Activated CD4-positive, alpha-beta T cell treated with anti-CD3 and anti-CD28 coated beads, Interleukin-2, amount 10 ng/mL, durations not matched to agents 7 days and 5 days (primary cell): ENCODE measurements at regions not wholly inside any gene's neighbourhood (a gene's known extent, or its start where the extent isn't known, plus 50 kb on each side); places are given as distances from the start of the nearest gene placed in this dataset.
"Not testable (repeated sequence)": the region's sequence is repeated elsewhere in the genome, so short reads cannot be mapped to it uniquely, and the experiment has no call there.

Experiments
- CTCF ChIA-PET: fragments of 350-600 bp; sonication (Branson Sonifier 250); formaldehyde crosslinking; loops from one replicate; lab custom pipeline; 2021; ENCODE audit warnings: antibody characterized with exemption; lab: Charles Lee
- POLR2A ChIA-PET: fragments of 350-600 bp; sonication (Branson Sonifier 250); formaldehyde crosslinking; loops from one replicate; lab custom pipeline; 2021; ENCODE audit warnings: antibody characterized with exemption; lab: Charles Lee
- DNase-seq: peaks from one replicate; pipeline ENCODE4 v3.0.0-alpha.2; 2020
- H3K27ac Mint-ChIP-seq: one replicate; pipeline ENCODE4 v1.8.0; 2021; ENCODE audit warnings: mild to moderate bottlenecking, moderate library complexity, mixed read lengths
- H3K27me3 Mint-ChIP-seq: one replicate; pipeline ENCODE4 v1.8.0; 2021; ENCODE audit warnings: mixed read lengths
- H3K36me3 Mint-ChIP-seq: one replicate; pipeline ENCODE4 v1.8.0; 2021; ENCODE audit warnings: low read depth, mixed read lengths
- H3K4me1 Mint-ChIP-seq: one replicate; pipeline ENCODE4 v1.8.0; 2021; ENCODE audit warnings: mixed read lengths
- H3K4me3 Mint-ChIP-seq: one replicate; pipeline ENCODE4 v1.8.0; 2021; ENCODE audit warnings: mild to moderate bottlenecking, moderate library complexity, mixed read lengths
- H3K9me3 Mint-ChIP-seq: one replicate; pipeline ENCODE4 v1.8.0; 2021; ENCODE audit warnings: mixed read lengths

DNA sequence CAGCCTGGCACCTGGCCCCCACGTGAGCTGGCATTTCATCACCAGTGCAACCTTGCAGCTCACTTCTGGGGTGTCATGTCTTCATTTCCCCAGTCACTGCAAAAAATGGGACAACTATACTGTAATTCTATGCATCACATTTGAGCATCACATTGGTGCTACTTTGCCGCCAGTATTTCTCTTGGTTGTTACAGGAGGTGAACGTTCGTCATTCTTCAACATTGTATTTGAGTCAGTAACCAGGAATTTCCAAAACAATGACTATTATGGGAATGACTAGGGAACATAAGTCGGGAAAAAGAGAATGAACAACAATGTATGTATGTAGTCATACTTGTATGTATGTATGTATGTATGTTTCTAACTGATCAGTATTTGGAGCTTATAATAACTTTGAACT is 1278.0 kb downstream of the EFNA5 start:
- no peak for DNase-seq
- no peaks in the 10 kb centered on the region for H3K4me1 Mint-ChIP-seq
- no peaks in the 10 kb centered on the region for H3K27me3 Mint-ChIP-seq
- no peak overlapping the region for H3K4me3 Mint-ChIP-seq
- CTCF ChIA-PET, result no interaction called here
- no peaks in the 10 kb centered on the region for H3K9me3 Mint-ChIP-seq
- POLR2A ChIA-PET, result no interaction called here
- H3K27ac Mint-ChIP-seq, result no peak overlapping the region
- H3K36me3 Mint-ChIP-seq, result no peaks in the 10 kb centered on the region

GRCh38 chr5:106387767-106388166 is 1283.0 kb downstream of the EFNA5 start:
- CTCF ChIA-PET, H3K4me1 Mint-ChIP-seq, H3K27me3 Mint-ChIP-seq, POLR2A ChIA-PET, DNase-seq, H3K4me3 Mint-ChIP-seq, H3K27ac Mint-ChIP-seq, H3K36me3 Mint-ChIP-seq, H3K9me3 Mint-ChIP-seq: not testable (repeated sequence)

DNA sequence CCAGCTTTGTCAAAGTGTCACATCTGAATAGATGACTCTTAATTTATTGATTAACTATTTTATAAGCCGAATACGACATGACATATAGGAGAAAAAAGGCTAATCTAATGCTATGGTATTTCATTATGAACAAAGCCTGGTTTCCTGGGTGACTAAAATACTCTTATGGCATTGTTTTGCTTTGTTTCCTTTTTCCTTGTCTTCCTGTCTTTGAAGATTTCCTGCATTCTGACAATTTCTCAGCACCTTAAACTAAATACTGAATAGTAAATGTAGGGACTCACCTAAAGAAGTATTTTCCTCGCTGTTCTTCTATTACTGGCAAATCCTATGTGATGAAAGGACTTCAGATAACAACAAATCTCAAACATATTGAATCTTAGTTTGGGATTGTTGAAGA is 1284.5 kb downstream of the EFNA5 start:
- Mint-ChIP-seq H3K27me3 (no peaks in the 10 kb centered on the region), H3K36me3 (no peaks in the 10 kb centered on the region), H3K4me1 (no peaks in the 10 kb centered on the region), H3K27ac (no peak overlapping the region), H3K4me3 (no peak overlapping the region), H3K9me3 (no peaks in the 10 kb centered on the region)
- ChIA-PET CTCF (no interaction called here), POLR2A (no interaction called here)
- no peak for DNase-seq

- DNase-seq, result no peak
- no peaks in the 10 kb centered on the region for H3K9me3 Mint-ChIP-seq
- no peaks in the 10 kb centered on the region for H3K4me1 Mint-ChIP-seq
- H3K36me3 Mint-ChIP-seq, result no peaks in the 10 kb centered on the region
- CTCF ChIA-PET, result no interaction called here
- POLR2A ChIA-PET, result no interaction called here
- no peak overlapping the region for H3K4me3 Mint-ChIP-seq
- no peaks in the 10 kb centered on the region for H3K27me3 Mint-ChIP-seq
- H3K27ac Mint-ChIP-seq, result no peak overlapping the region
Measured at GRCh38 chr5:106380736-106381135, 1290.0 kb downstream of the EFNA5 start.

GRCh38 chr5:106376522-106376921 is 1294.2 kb downstream of the EFNA5 start:
- no peaks in the 10 kb centered on the region for H3K9me3 Mint-ChIP-seq
- H3K36me3 Mint-ChIP-seq, result no peaks in the 10 kb centered on the region
- ChIA-PET POLR2A (no interaction called here), CTCF (interaction anchor here (0.5 kb wide), 1 partner anchor 469 kb away, joined by 5 read pairs; no protein-coding TSS in a partner anchor)
- H3K27ac Mint-ChIP-seq, result no peak overlapping the region
- no peaks in the 10 kb centered on the region for H3K4me1 Mint-ChIP-seq
- DNase-seq, result no peak
- H3K4me3 Mint-ChIP-seq, result no peak overlapping the region
- H3K27me3 Mint-ChIP-seq, result no peaks in the 10 kb centered on the region

DNA sequence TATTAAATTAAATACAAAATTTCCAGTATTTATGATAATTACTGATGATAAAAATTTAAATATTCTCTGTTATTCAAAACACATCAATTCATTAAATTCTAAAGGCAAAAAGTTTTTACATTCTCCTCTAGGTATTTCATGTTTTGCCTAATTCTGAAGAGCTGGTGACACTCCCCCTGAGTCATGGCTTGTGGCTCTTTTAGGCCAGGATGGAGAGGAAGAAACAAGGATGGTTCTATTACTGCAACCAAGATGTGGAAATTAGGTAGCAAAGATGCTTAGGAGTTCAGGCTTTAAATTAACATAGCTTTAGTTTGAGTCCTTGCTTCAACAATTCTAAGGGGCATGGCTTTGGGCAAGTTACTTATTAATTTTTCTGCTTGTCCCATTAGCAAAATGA is 1295.8 kb downstream of the EFNA5 start:
- no peak for DNase-seq
- CTCF ChIA-PET, result no interaction called here
- Mint-ChIP-seq H3K27me3 (no peaks in the 10 kb centered on the region), H3K36me3 (no peaks in the 10 kb centered on the region), H3K27ac (no peak overlapping the region), H3K9me3 (peaks cover 5% of the 10 kb centered on the region), H3K4me1 (no peaks in the 10 kb centered on the region), H3K4me3 (no peak overlapping the region)
- POLR2A ChIA-PET, result no interaction called here

DNA sequence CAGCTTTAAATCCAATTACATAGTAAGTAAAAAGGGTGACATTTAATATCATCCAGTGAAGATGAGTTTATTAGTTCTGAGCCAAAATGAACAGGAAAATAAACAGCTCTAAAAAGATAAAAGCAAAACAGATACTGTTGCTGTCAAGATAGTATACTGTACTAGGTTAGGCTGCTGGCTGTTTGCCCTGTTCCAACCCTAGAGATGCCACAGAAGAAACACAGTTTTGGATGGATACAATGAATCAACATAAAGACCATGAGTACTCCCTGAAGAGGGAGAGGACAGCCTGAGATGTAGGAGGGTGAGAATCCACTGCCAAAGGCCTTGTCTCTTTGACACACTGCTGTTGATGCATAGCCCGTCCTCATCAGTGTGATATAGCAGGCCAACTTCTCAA is 1302.7 kb downstream of the EFNA5 start:
- H3K36me3 Mint-ChIP-seq, result no peaks in the 10 kb centered on the region
- CTCF ChIA-PET, result interaction anchor here (0.6 kb wide), 1 partner anchor 19 kb away, joined by 3 read pairs; no protein-coding TSS in a partner anchor

GRCh38 chr5:106367281-106367680 is 1303.5 kb downstream of the EFNA5 start:
- no peak for DNase-seq
- Mint-ChIP-seq H3K36me3 (no peaks in the 10 kb centered on the region), H3K9me3 (peaks cover 8% of the 10 kb centered on the region), H3K27me3 (no peaks in the 10 kb centered on the region), H3K4me3 (no peak overlapping the region), H3K27ac (no peak overlapping the region), H3K4me1 (no peaks in the 10 kb centered on the region)
- ChIA-PET CTCF (no interaction called here), POLR2A (no interaction called here)

More for the DNA sequence above, 1302.7 kb downstream of the EFNA5 start:
- H3K9me3 Mint-ChIP-seq, result peaks cover 8% of the 10 kb centered on the region
- POLR2A ChIA-PET, result no interaction called here
- no peak overlapping the region for H3K4me3 Mint-ChIP-seq
- DNase-seq, result no peak
- no peak overlapping the region for H3K27ac Mint-ChIP-seq
- no peaks in the 10 kb centered on the region for H3K27me3 Mint-ChIP-seq
- H3K4me1 Mint-ChIP-seq, result no peaks in the 10 kb centered on the region

DNA sequence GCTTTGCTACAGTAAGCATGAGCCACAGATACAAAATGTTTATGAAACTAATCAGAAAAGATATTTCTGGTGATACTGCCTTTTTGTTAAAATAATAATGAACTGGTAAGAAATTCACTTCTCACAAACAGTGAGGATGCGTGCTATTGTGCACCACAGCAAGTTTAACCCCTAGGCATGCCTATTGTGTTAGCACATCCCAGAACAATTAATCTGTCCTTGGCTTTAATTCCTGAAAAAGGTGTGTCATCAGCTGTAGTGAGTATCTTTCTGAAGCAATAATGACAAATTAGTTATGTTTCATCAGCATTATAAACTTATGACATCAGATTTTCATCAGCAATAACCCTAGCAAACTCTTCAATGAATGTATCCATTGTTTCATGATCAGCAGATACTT is 1307.2 kb downstream of the EFNA5 start:
- ChIA-PET CTCF (no interaction called here), POLR2A (no interaction called here)
- H3K27me3 Mint-ChIP-seq, result no peaks in the 10 kb centered on the region
- H3K9me3 Mint-ChIP-seq, result peaks cover 2% of the 10 kb centered on the region
- DNase-seq, result no peak
- H3K4me1 Mint-ChIP-seq, result no peaks in the 10 kb centered on the region
- no peaks in the 10 kb centered on the region for H3K36me3 Mint-ChIP-seq
- no peak overlapping the region for H3K27ac Mint-ChIP-seq
- H3K4me3 Mint-ChIP-seq, result no peak overlapping the region

DNA sequence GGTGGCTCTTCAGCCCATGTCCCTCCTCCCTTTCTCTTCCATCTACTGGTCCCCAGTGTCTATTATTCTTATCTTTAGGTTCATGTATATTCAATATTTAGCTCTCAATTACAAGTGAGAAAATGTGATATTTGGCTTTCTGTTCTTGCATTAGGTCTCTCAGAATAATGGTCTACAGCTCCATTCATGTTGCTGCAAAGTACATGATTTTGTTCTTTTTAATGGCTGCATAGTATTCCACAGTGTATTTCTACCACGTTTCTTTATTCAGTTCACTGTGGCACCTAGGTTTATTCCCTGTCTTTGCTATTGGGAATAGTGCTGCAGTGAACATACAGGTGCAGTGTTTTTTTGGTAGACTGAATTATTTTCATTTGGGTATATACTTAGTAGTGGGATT is 1308.8 kb downstream of the EFNA5 start:
- CTCF ChIA-PET, result no interaction called here
- Mint-ChIP-seq H3K4me3 (no peak overlapping the region), H3K27ac (no peak overlapping the region), H3K4me1 (no peaks in the 10 kb centered on the region), H3K36me3 (no peaks in the 10 kb centered on the region), H3K27me3 (no peaks in the 10 kb centered on the region), H3K9me3 (peaks cover 2% of the 10 kb centered on the region)
- POLR2A ChIA-PET, result no interaction called here
- DNase-seq, result no peak

GRCh38 chr5:106331415-106331814 is 1339.3 kb downstream of the EFNA5 start:
- H3K9me3 Mint-ChIP-seq, result peaks cover 5% of the 10 kb centered on the region
- H3K27me3 Mint-ChIP-seq, result no peaks in the 10 kb centered on the region
- ChIA-PET CTCF (no interaction called here), POLR2A (no interaction called here)
- no peaks in the 10 kb centered on the region for H3K36me3 Mint-ChIP-seq
- H3K27ac Mint-ChIP-seq, result no peak overlapping the region
- no peak overlapping the region for H3K4me3 Mint-ChIP-seq
- H3K4me1 Mint-ChIP-seq, result no peaks in the 10 kb centered on the region
- DNase-seq, result no peak

GRCh38 chr5:106324356-106324755 is 1346.4 kb downstream of the EFNA5 start:
- Mint-ChIP-seq H3K36me3 (no peaks in the 10 kb centered on the region), H3K27me3 (no peaks in the 10 kb centered on the region), H3K9me3 (peaks cover 6% of the 10 kb centered on the region), H3K4me1 (no peaks in the 10 kb centered on the region), H3K27ac (no peak overlapping the region), H3K4me3 (no peak overlapping the region)
- DNase-seq, result no peak
- POLR2A ChIA-PET, result no interaction called here
- CTCF ChIA-PET, result no interaction called here

GRCh38 chr5:106321242-106321641 is 1349.5 kb downstream of the EFNA5 start:
- POLR2A ChIA-PET, result no interaction called here
- Mint-ChIP-seq H3K27ac (no peak overlapping the region), H3K4me1 (no peaks in the 10 kb centered on the region), H3K27me3 (no peaks in the 10 kb centered on the region), H3K4me3 (no peak overlapping the region), H3K9me3 (peaks cover 4% of the 10 kb centered on the region), H3K36me3 (no peaks in the 10 kb centered on the region)
- CTCF ChIA-PET, result no interaction called here
- DNase-seq, result no peak

- Mint-ChIP-seq H3K4me1 (no peaks in the 10 kb centered on the region), H3K27ac (no peak overlapping the region), H3K27me3 (no peaks in the 10 kb centered on the region), H3K36me3 (no peaks in the 10 kb centered on the region), H3K9me3 (peaks cover 2% of the 10 kb centered on the region), H3K4me3 (no peak overlapping the region)
- POLR2A ChIA-PET, result no interaction called here
- DNase-seq, result no peak
- CTCF ChIA-PET, result no interaction called here
Measured at GRCh38 chr5:106314221-106314824, 1356.4 kb downstream of the EFNA5 start.
